ENCODE measurements at regions not wholly inside any gene's neighbourhood (a gene's known extent, or its start where the extent isn't known, plus 50 kb on each side); places are given as distances from the start of the nearest gene placed in this dataset.

DNA sequence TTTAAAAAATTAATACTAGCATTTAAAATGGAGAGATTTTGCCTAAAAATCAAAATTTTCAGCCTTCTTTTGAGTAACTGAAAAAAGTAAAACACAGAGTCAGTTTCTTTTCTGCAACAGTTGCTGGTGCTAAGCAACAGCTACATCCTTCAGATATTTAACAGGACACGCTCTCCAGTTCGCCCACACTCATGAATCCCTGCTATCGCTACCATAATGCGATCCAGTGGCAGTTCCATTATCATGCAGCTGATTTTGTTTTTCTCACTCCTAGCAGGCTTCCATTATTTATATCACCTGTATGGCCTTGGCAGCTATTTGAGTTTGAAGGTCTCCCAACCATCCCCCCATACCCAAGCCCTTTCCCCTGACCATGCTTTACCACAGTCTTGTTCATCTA is 93.1 kb upstream of the NCKAP5 start:
- Histone ChIP-seq H2AFZ (ENCODE audit: low read length) (no peak overlapping the region), H2BK12ac (ENCODE audit: insufficient read length, low read depth, low read length) (no peak overlapping the region), H2BK15ac (ENCODE audit: low read depth, low read length) (no peak overlapping the region), H3K18ac (ENCODE audit: insufficient read length, low read depth, low read length) (no peak overlapping the region), H3K4me1 (ENCODE audit: insufficient read depth, low read length) (no peaks in the 10 kb centered on the region), H2AK5ac (ENCODE audit: insufficient read length, low read length) (no peak overlapping the region), H2BK120ac (ENCODE audit: low read depth, low read length, poor library complexity, severe bottlenecking) (no peak overlapping the region), H3K23ac (ENCODE audit: insufficient read length, low read depth, low read length) (no peak overlapping the region), H3T11ph (ENCODE audit: low read length) (no peak overlapping the region), H3K23me2 (ENCODE audit: insufficient read length, low read depth, low read length, poor library complexity, severe bottlenecking) (no peaks in the 10 kb centered on the region), H4K8ac (replicated peaks; ENCODE audit: insufficient read length, low read depth, low read length) (no peak overlapping the region), H3K4ac (ENCODE audit: low read depth, low read length) (no peak overlapping the region), H4K5ac (ENCODE audit: insufficient read length, low read depth, low read length) (no peak overlapping the region), H3K79me1 (ENCODE audit: insufficient read depth, low read depth, low read length, poor library complexity, severe bottlenecking) (no peaks in the 10 kb centered on the region), H2BK20ac (ENCODE audit: low read depth, low read length, poor library complexity, severe bottlenecking) (no peak overlapping the region), H3K9ac (ENCODE audit: extremely low read depth, insufficient read length, low read length) (no peak overlapping the region), H3K27me3 (ENCODE audit: insufficient read depth, low read length) (no peaks in the 10 kb centered on the region), H3K79me2 (ENCODE audit: insufficient read depth, low read length) (no peaks in the 10 kb centered on the region), H2BK5ac (ENCODE audit: insufficient read length, low read length) (no peak overlapping the region), H4K91ac (ENCODE audit: insufficient read length, low read depth, low read length) (no peak overlapping the region), H4K20me1 (ENCODE audit: control insufficient read depth, insufficient read depth, insufficient read length) (no peaks in the 10 kb centered on the region), H3K14ac (ENCODE audit: insufficient read depth, low read length) (no peak overlapping the region), H3K9me3 (ENCODE audit: control insufficient read depth, low read depth, low read length) (no peaks in the 10 kb centered on the region), H3K27ac (ENCODE audit: insufficient read length, low read depth, low read length) (no peak overlapping the region), H3K56ac (ENCODE audit: insufficient read length, low read depth, low read length) (no peak overlapping the region), H3K4me2 (ENCODE audit: insufficient read depth, insufficient read length, low read length) (no peak overlapping the region)
- no peak overlapping the region for H3K27ac Mint-ChIP-seq
- WGBS (ENCODE audit: extremely low coverage, insufficient read length, low lambda C conversion rate) = no CpG with 5 or more reads among the region's 4 CpGs
- TF ChIP-seq, protein P1, sequence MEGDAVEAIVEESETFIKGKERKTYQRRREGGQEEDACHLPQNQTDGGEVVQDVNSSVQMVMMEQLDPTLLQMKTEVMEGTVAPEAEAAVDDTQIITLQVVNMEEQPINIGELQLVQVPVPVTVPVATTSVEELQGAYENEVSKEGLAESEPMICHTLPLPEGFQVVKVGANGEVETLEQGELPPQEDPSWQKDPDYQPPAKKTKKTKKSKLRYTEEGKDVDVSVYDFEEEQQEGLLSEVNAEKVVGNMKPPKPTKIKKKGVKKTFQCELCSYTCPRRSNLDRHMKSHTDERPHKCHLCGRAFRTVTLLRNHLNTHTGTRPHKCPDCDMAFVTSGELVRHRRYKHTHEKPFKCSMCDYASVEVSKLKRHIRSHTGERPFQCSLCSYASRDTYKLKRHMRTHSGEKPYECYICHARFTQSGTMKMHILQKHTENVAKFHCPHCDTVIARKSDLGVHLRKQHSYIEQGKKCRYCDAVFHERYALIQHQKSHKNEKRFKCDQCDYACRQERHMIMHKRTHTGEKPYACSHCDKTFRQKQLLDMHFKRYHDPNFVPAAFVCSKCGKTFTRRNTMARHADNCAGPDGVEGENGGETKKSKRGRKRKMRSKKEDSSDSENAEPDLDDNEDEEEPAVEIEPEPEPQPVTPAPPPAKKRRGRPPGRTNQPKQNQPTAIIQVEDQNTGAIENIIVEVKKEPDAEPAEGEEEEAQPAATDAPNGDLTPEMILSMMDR (conservative IDR thresholded peaks at IDR 0.05) = no peak
- H3K4me3 Mint-ChIP-seq = no peak overlapping the region
- H3K4me1 Mint-ChIP-seq = peaks cover 13 to 17% of the 10 kb centered on the region in 2 experiments
- no peaks in the 10 kb centered on the region; the same call in 1 of the 2 replicates for H3K27me3 Mint-ChIP-seq (ENCODE audit: low read depth)
- H3K36me3 Mint-ChIP-seq (ENCODE audit: insufficient read depth in 1 of 3, low read depth in 3 of 3) = no peaks in the 10 kb centered on the region
- no peaks in the 10 kb centered on the region; a peak in 1 of 5 replicates for H3K9me3 Mint-ChIP-seq
- DNase-seq = no peak
